IPS-18a (cell line): ENCODE measurements at regions not wholly inside any gene's neighbourhood (a gene's known extent, or its start where the extent isn't known, plus 50 kb on each side); places are given as distances from the start of the nearest gene placed in this dataset.

ENCODE experiments used
- H3K27ac ChIP-seq: one replicate; pipeline ENCODE4 v1.5.1; 2013; ENCODE audit warnings: low read length
- H3K27me3 ChIP-seq: one replicate; pipeline ENCODE4 v1.6.1; 2013; ENCODE audit warnings: mild to moderate bottlenecking, low read length; ENCODE audit not compliant: control insufficient read depth, insufficient read depth
- H3K36me3 ChIP-seq: one replicate; pipeline ENCODE4 v1.6.1; 2013; ENCODE audit warnings: low read depth, low read length; ENCODE audit not compliant: control insufficient read depth
- H3K4me1 ChIP-seq: one replicate; pipeline ENCODE4 v1.6.1; 2013; ENCODE audit warnings: low read depth, low read length; ENCODE audit not compliant: control insufficient read depth
- H3K4me3 ChIP-seq: one replicate; pipeline ENCODE4 v1.5.1; 2013; ENCODE audit warnings: low read length
- H3K9ac ChIP-seq: one replicate; pipeline ENCODE4 v1.6.1; 2013; ENCODE audit warnings: mild to moderate bottlenecking, low read length, moderate library complexity
- H3K9me3 ChIP-seq: one replicate; pipeline ENCODE4 v1.6.1; 2013; ENCODE audit warnings: low read depth, low read length; ENCODE audit not compliant: control insufficient read depth

GRCh38 chr2:123015186-123015585 lies 1009.9 kb upstream of the CNTNAP5 start:
- H3K36me3 ChIP-seq, result no peaks in the 10 kb centered on the region
- H3K4me1 ChIP-seq, result no peaks in the 10 kb centered on the region
- H3K27me3 ChIP-seq, result no peaks in the 10 kb centered on the region
- no peak overlapping the region for H3K4me3 ChIP-seq
- H3K27ac ChIP-seq, result no peak overlapping the region
- no peak overlapping the region for H3K9ac ChIP-seq
- H3K9me3 ChIP-seq, result no peaks in the 10 kb centered on the region

GRCh38 chr2:123035541-123035940 lies 989.5 kb upstream of the CNTNAP5 start:
- Histone ChIP-seq H3K36me3 (no peaks in the 10 kb centered on the region), H3K4me1 (no peaks in the 10 kb centered on the region), H3K9ac (no peak overlapping the region), H3K4me3 (no peak overlapping the region), H3K9me3 (no peaks in the 10 kb centered on the region), H3K27ac (no peak overlapping the region), H3K27me3 (no peaks in the 10 kb centered on the region)

- Histone ChIP-seq H3K4me3 (no peak overlapping the region), H3K9me3 (no peaks in the 10 kb centered on the region), H3K9ac (no peak overlapping the region), H3K27me3 (no peaks in the 10 kb centered on the region), H3K36me3 (no peaks in the 10 kb centered on the region), H3K4me1 (no peaks in the 10 kb centered on the region), H3K27ac (no peak overlapping the region)
These were observed 988.8 kb upstream of the CNTNAP5 start for GRCh38 chr2:123036300-123036699.

GRCh38 chr2:123040506-123040905 lies 984.6 kb upstream of the CNTNAP5 start:
- Histone ChIP-seq H3K27ac (no peak overlapping the region), H3K27me3 (no peaks in the 10 kb centered on the region), H3K9ac (no peak overlapping the region), H3K36me3 (no peaks in the 10 kb centered on the region), H3K4me3 (no peak overlapping the region), H3K9me3 (no peaks in the 10 kb centered on the region), H3K4me1 (no peaks in the 10 kb centered on the region)

GRCh38 chr2:123043458-123043857 lies 981.6 kb upstream of the CNTNAP5 start:
- Histone ChIP-seq H3K9me3 (no peaks in the 10 kb centered on the region), H3K4me1 (no peaks in the 10 kb centered on the region), H3K4me3 (no peak overlapping the region)

GRCh38 chr2:123045713-123046112 lies 979.4 kb upstream of the CNTNAP5 start:
- Histone ChIP-seq H3K4me3 (no peak overlapping the region), H3K4me1 (no peaks in the 10 kb centered on the region), H3K27ac (no peak overlapping the region), H3K27me3 (no peaks in the 10 kb centered on the region), H3K36me3 (no peaks in the 10 kb centered on the region), H3K9ac (no peak overlapping the region), H3K9me3 (no peaks in the 10 kb centered on the region)

More at GRCh38 chr2:123043458-123043857, 981.6 kb upstream of the CNTNAP5 start:
- Histone ChIP-seq H3K36me3 (no peaks in the 10 kb centered on the region), H3K27ac (no peak overlapping the region), H3K9ac (no peak overlapping the region), H3K27me3 (no peaks in the 10 kb centered on the region)

- no peaks in the 10 kb centered on the region for H3K27me3 ChIP-seq
- H3K4me3 ChIP-seq, result no peak overlapping the region
- no peaks in the 10 kb centered on the region for H3K9me3 ChIP-seq
- no peaks in the 10 kb centered on the region for H3K36me3 ChIP-seq
- H3K4me1 ChIP-seq, result no peaks in the 10 kb centered on the region
- H3K9ac ChIP-seq, result no peak overlapping the region
- no peak overlapping the region for H3K27ac ChIP-seq
These were observed 977.9 kb upstream of the CNTNAP5 start for GRCh38 chr2:123047186-123047585.

GRCh38 chr2:123051136-123051535 lies 974.0 kb upstream of the CNTNAP5 start:
- H3K27ac ChIP-seq, result no peak overlapping the region
- no peaks in the 10 kb centered on the region for H3K4me1 ChIP-seq
- no peaks in the 10 kb centered on the region for H3K36me3 ChIP-seq

GRCh38 chr2:123061534-123061933 lies 963.6 kb upstream of the CNTNAP5 start:
- H3K27me3 ChIP-seq, result no peaks in the 10 kb centered on the region
- H3K9me3 ChIP-seq, result no peaks in the 10 kb centered on the region
- no peak overlapping the region for H3K9ac ChIP-seq
- peaks cover 9% of the 10 kb centered on the region for H3K4me1 ChIP-seq
- H3K36me3 ChIP-seq, result no peaks in the 10 kb centered on the region
- no peak overlapping the region for H3K27ac ChIP-seq
- H3K4me3 ChIP-seq, result no peak overlapping the region

More at GRCh38 chr2:123051136-123051535, 974.0 kb upstream of the CNTNAP5 start:
- H3K9ac ChIP-seq, result no peak overlapping the region
- H3K27me3 ChIP-seq, result no peaks in the 10 kb centered on the region
- H3K9me3 ChIP-seq, result no peaks in the 10 kb centered on the region
- no peak overlapping the region for H3K4me3 ChIP-seq

GRCh38 chr2:123073371-123073770 lies 951.7 kb upstream of the CNTNAP5 start:
- H3K4me1 ChIP-seq, result no peaks in the 10 kb centered on the region
- H3K4me3 ChIP-seq, result no peak overlapping the region
- H3K36me3 ChIP-seq, result no peaks in the 10 kb centered on the region
- H3K27ac ChIP-seq, result no peak overlapping the region
- no peaks in the 10 kb centered on the region for H3K9me3 ChIP-seq
- no peak overlapping the region for H3K9ac ChIP-seq
- H3K27me3 ChIP-seq, result no peaks in the 10 kb centered on the region

GRCh38 chr2:123073956-123074355 lies 951.1 kb upstream of the CNTNAP5 start:
- Histone ChIP-seq H3K9ac (no peak overlapping the region), H3K27me3 (no peaks in the 10 kb centered on the region), H3K9me3 (no peaks in the 10 kb centered on the region), H3K4me1 (no peaks in the 10 kb centered on the region), H3K27ac (no peak overlapping the region), H3K4me3 (no peak overlapping the region), H3K36me3 (no peaks in the 10 kb centered on the region)

GRCh38 chr2:123077101-123077500 lies 948.0 kb upstream of the CNTNAP5 start:
- H3K9me3 ChIP-seq, result no peaks in the 10 kb centered on the region
- no peaks in the 10 kb centered on the region for H3K4me1 ChIP-seq
- H3K36me3 ChIP-seq, result no peaks in the 10 kb centered on the region
- no peak overlapping the region for H3K4me3 ChIP-seq
- no peak overlapping the region for H3K27ac ChIP-seq
- H3K27me3 ChIP-seq, result no peaks in the 10 kb centered on the region
- H3K9ac ChIP-seq, result no peak overlapping the region
